WERI-Rb-1 (cell line): ENCODE measurements at regions not wholly inside any gene's neighbourhood (a gene's known extent, or its start where the extent isn't known, plus 50 kb on each side); places are given as distances from the start of the nearest gene placed in this dataset.

Experiments used
- DNase-seq: peaks from one replicate; pipeline ENCODE4 v3.0.0-alpha.2; 2020
- H3K27ac ChIP-seq: fragments of 250-450 bp; sonication (Bioruptor Pico); 2 replicates; pipeline ENCODE4 v1.5.1; 2020; ENCODE audit warnings: mild to moderate bottlenecking, moderate library complexity
- H3K27me3 ChIP-seq: fragments of 250-450 bp; sonication (Bioruptor Pico); 2 replicates; pipeline ENCODE4 v1.5.1; 2021; ENCODE audit warnings: mild to moderate bottlenecking, low read depth, moderate library complexity; ENCODE audit not compliant: insufficient read depth, severe bottlenecking
- H3K36me3 ChIP-seq: fragments of 250-450 bp; sonication (Bioruptor Pico); 2 replicates; pipeline ENCODE4 v1.5.1; 2020; ENCODE audit warnings: mild to moderate bottlenecking, moderate library complexity
- H3K4me3 ChIP-seq: 2 replicates; pipeline ENCODE4 v1.5.1; 2011; ENCODE audit warnings: low read depth, mild to moderate bottlenecking, control low read depth, low read length
- H3K9me3 ChIP-seq: fragments of 250-450 bp; sonication (Bioruptor Pico); 2 replicates; pipeline ENCODE4 v1.5.1; 2021; ENCODE audit warnings: mild to moderate bottlenecking, moderate library complexity; ENCODE audit not compliant: severe bottlenecking
- TF ChIP-seq, protein P1 (sequence below): IDR thresholded peaks from 2 replicates; pipeline ENCODE4 v1.5.1; 2011; ENCODE audit warnings: low read depth, mild to moderate bottlenecking, control low read depth, inconsistent platforms, low read length

DNA sequence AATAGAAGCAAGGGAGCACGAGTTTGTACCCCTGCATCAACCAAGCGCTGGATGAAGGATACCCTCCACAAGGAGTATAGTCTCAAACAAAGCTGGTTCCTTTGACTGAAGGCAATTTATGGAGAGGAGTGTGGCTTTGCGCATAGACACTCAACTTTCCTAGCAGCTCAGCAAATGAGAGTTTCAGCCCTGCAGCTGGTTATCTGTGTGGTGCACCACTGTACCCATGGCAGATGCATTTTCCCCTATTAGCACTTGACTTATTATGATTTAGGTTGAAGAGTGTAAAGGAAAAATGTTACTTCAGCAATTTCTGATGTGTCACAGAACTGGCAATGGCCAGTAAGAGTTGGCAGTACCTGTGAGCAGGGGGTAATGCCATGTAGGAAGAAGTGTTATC is 440.1 kb upstream of the LINC00305 start:
- Histone ChIP-seq H3K4me3 (no peak overlapping the region), H3K36me3 (no peaks in the 10 kb centered on the region), H3K9me3 (no peaks in the 10 kb centered on the region), H3K27ac (no peak overlapping the region), H3K27me3 (no peaks in the 10 kb centered on the region)
- TF ChIP-seq, protein P1, sequence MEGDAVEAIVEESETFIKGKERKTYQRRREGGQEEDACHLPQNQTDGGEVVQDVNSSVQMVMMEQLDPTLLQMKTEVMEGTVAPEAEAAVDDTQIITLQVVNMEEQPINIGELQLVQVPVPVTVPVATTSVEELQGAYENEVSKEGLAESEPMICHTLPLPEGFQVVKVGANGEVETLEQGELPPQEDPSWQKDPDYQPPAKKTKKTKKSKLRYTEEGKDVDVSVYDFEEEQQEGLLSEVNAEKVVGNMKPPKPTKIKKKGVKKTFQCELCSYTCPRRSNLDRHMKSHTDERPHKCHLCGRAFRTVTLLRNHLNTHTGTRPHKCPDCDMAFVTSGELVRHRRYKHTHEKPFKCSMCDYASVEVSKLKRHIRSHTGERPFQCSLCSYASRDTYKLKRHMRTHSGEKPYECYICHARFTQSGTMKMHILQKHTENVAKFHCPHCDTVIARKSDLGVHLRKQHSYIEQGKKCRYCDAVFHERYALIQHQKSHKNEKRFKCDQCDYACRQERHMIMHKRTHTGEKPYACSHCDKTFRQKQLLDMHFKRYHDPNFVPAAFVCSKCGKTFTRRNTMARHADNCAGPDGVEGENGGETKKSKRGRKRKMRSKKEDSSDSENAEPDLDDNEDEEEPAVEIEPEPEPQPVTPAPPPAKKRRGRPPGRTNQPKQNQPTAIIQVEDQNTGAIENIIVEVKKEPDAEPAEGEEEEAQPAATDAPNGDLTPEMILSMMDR = no peak
- DNase-seq = no peak

DNA sequence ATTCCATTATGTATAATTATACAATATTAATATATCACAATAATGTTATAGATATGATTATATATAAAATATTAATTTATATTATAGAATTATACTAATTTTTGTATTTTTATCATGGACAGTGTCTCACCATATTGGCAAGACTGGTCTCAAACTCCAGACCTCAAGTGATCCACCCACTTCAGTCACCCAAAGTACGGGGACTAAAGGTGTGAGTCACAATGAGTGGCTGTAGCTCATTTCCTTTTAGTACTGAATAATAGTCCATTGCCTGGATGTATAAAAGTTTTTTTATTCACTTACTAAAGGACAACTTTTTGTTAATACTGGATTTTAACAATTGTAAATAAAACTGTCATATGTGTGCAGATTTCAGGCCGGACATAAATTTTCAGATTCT is 417.6 kb upstream of the LINC00305 start:
- Histone ChIP-seq H3K27me3 (no peaks in the 10 kb centered on the region), H3K9me3 (peaks cover 3% of the 10 kb centered on the region), H3K4me3 (no peak overlapping the region), H3K36me3 (no peaks in the 10 kb centered on the region), H3K27ac (no peak overlapping the region)
- TF ChIP-seq, protein P1 = no peak
- DNase-seq = no peak

DNA sequence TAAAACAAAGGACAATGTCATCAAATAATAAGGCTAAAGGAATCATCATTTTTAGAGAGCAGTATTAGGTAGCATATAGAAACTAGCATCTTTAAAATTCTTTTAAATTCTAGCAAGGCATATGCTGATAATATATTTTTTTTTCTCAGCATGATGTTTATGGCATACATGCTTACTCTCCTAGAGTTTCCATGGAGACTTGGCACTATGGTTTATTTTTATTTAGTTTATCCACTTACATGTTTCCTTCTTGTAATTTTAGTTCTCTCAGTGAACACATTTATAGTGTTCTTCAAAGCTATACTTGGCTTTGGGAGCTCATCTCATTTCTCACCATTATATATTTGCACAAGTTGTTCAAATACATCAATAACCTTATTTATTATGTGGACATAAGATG is 413.8 kb upstream of the LINC00305 start:
- TF ChIP-seq, protein P1 = no peak
- no peak overlapping the region for H3K27ac ChIP-seq
- H3K4me3 ChIP-seq = no peak overlapping the region
- H3K36me3 ChIP-seq = no peaks in the 10 kb centered on the region
- H3K27me3 ChIP-seq = no peaks in the 10 kb centered on the region
- H3K9me3 ChIP-seq = peaks cover 2% of the 10 kb centered on the region
- DNase-seq = no peak

DNA sequence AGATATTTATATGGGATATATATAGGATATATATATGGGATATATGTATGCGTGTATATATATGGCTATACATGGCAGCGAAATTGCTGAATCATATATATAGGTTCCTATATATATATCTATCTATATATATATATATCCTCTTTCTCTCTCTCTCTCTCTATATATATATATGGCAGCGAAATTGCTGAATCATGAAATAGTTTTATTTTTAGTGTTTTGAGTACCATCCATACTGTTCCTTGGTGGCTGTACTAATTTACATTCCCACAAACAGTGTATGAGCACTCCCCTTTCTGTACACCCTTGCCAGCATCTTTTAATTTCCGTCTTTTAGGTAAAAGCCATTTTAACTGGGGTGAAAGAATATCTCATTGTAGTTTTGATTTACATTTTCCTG is 397.6 kb upstream of the LINC00305 start:
- no peaks in the 10 kb centered on the region for H3K36me3 ChIP-seq
- H3K27ac ChIP-seq = no peak overlapping the region
- no peak for DNase-seq
- H3K27me3 ChIP-seq = no peaks in the 10 kb centered on the region
- H3K9me3 ChIP-seq = no peaks in the 10 kb centered on the region
- no peak overlapping the region for H3K4me3 ChIP-seq
- TF ChIP-seq, protein P1 = no peak

DNA sequence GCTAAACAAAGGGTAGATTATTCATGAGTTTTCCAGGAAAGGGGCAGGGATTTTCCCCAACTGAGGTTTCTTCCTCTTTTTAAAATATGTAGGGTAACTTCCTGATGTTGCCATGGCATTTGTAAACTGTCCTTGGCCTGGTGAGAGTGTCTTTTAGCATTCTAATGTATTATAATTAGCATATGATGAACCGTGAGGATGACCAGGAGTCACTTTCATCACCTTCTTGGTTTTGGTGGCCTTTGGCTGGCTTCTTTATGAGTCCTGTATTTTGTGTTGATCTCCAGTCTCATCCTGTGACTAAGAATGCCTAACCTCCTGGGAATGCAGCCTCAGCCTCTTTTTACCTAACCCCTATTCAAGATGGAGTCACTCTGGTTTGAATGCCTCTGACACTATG is 391.0 kb upstream of the LINC00305 start:
- Histone ChIP-seq H3K4me3 (no peak overlapping the region), H3K27me3 (no peaks in the 10 kb centered on the region), H3K27ac (no peak overlapping the region), H3K36me3 (no peaks in the 10 kb centered on the region), H3K9me3 (no peaks in the 10 kb centered on the region)
- no peak for DNase-seq
- TF ChIP-seq, protein P1 = no peak

DNA sequence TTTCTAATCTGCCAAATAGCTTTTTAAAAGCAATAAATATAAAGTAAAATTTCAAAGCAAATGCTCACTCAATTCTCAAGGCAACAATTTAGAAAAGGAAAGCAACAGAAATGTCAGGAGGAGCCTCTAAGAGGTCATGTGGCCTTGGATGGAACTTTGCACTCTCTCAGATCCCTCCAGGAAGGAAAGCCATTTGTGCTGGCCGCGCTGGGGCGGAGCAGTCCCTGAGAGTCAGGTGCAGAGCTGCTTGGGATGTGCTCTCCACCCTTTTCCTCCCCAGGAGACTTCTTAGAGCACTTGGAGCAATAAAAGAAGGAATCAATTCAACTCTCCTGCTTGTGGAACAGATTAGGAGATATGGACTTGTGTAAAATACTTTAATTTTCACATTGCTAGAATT is 379.8 kb upstream of the LINC00305 start:
- H3K4me3 ChIP-seq = no peak overlapping the region
- no peak for DNase-seq
- H3K9me3 ChIP-seq = peaks cover 6% of the 10 kb centered on the region
- no peaks in the 10 kb centered on the region for H3K27me3 ChIP-seq
- H3K36me3 ChIP-seq = no peaks in the 10 kb centered on the region
- H3K27ac ChIP-seq = no peak overlapping the region
- TF ChIP-seq, protein P1 = no peak
